A172 (cell line): ENCODE measurements at regions not wholly inside any gene's neighbourhood (a gene's known extent, or its start where the extent isn't known, plus 50 kb on each side); places are given as distances from the start of the nearest gene placed in this dataset.

Experiments
- DNase-seq: peaks from one replicate; pipeline ENCODE4 v3.0.0-alpha.2; 2015; ENCODE audit warnings: low spot score

DNA sequence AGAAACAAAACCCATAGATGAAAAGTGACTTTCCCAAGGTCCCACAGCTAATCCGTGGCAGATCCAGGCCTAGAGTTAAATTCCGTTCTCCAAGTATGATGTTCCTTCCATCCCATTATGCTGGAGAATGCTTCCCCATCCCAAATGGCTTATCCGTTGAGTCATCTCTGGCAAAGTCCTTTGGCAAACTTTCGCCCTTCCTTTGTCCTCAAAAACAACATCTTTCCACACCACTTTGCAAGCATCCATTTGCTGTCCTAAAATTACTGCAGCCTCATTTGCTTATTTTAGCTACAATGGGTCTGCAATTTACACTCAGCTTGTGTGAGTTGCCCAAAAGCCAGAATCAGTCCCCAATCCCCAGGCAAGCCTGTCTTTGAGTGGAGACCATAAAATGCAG lies 304.0 kb upstream of the TLE3 start:
- DNase-seq = no peak

GRCh38 chr15:70400766-70401541 lies 303.2 kb upstream of the TLE3 start:
- DNase-seq = no peak

- DNase-seq = no peak
Measured at GRCh38 chr15:70399204-70399603, 301.5 kb upstream of the TLE3 start.

- no peak for DNase-seq
Measured at GRCh38 chr15:70398694-70399093, 301.0 kb upstream of the TLE3 start.

- DNase-seq = no peak
Measured at GRCh38 chr15:70396807-70397206, 299.1 kb upstream of the TLE3 start.

DNA sequence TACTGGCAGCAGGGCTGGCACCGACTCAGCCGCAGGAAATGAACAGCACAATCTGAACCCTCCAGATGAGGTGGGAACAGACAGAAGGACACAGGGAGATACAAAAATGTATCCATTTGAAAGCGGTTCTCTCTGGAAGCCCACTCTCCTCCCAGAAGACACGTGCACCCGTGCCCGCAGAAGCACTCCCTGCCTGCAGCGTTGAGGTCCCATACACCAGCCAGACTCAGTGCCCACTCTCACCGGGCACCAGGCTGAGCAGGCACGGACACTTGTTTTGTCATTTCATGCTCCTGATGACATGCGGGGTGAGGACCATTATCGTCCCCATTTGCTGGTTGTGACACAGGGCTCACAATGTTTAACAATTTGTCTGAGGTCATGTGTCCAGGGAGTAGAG lies 297.4 kb upstream of the TLE3 start:
- DNase-seq = no peak

DNA sequence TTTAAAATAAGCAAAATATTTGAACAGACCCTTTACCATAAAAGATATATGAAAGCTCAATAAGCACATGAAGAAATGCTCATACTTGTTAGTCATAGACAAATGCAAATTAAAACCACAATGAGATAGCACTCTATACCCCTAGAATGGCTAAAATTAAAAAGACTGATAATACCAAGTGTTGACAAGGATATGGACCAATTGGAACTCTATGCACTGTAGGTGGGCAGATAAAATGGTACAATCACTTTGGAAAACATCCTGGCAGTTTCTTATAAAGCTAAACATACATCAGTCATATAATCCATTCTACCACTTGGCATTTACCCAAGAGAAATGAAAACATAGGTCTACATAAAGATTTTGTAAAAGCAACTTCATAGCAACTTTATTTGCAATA lies 293.0 kb upstream of the TLE3 start:
- DNase-seq = no peak

DNA sequence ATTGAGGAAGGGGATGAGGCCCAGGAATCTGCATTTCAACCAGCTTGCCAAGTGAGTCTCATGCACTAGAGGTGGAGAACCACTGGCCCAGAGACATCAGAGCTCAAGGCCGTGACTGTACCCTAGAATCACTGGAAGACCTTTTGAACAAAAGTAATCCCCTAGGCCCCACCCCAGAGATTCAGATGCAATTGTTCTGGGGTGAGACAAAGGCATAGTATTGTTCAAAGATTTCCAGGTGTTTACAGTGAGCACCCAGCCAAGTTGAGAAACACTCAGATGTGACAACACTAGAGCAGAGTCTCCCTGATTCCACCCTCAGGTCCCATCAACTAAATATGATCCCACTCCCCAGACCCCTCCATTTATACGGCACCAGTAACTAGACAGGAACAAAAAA lies 290.3 kb upstream of the TLE3 start:
- no peak for DNase-seq

- DNase-seq = no peak
Measured at GRCh38 chr15:70387081-70387480, 289.4 kb upstream of the TLE3 start.

- DNase-seq = no peak
Measured at GRCh38 chr15:70385711-70386110, 288.0 kb upstream of the TLE3 start.

GRCh38 chr15:70385052-70385451 lies 287.3 kb upstream of the TLE3 start:
- DNase-seq = no peak

GRCh38 chr15:70383856-70384255 lies 286.1 kb upstream of the TLE3 start:
- no peak for DNase-seq

DNA sequence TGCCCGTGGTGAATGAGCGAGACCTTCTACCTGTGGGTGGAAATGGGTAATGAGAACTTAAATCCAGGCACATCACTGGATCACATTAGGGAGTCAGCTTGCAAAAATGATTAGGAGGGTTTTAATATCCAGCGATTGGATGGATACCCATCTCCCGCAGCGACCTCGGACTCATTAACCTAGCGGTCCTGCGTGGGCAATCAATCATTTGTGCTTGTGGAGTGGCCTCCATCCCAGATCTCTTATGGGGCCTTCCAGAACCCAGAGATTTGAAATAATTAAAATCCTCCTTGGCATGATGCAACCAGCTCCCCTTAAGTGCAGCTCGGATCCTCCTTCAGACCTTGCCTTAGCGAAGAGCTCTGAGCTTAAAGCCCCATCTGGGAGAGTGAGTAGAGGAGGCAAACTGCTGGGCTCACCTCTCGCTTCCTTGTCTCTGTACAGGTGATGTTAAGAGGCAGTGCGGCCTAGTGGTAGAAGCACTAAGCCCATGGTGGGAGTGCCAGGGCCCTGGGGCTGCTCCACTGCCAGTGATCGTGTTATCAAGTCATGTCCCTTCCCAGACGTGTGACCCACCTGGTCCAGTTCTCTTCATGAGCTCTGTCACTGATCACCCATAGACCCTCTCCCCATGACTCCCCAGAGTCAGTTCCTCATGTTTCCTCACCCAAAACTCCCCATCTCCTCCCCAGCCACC lies 285.2 kb upstream of the TLE3 start:
- DNase-seq = no peak

- no peak for DNase-seq
Measured at GRCh38 chr15:70382009-70382749, 284.5 kb upstream of the TLE3 start.

- DNase-seq = no peak
Measured at GRCh38 chr15:70379938-70380883, 282.5 kb upstream of the TLE3 start.

DNA sequence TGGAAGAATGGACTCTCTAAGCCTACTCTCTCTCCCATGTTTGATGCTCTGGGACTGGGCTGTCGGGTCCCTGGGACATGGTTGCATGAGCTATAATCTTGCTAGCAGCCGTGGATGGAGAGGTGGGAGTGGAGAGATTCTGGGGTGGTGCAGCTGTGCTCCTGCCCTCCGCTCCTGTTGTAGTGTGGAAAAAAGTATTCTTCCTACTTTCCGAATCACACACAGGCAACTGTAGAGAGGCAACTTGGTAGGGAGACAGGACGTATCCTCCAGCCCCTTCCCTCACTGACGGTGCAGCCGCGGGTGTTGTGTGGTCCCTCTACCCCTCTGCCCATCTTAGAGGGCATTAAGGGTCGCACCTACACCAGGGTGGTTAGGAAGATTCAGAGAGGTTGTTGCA lies 281.4 kb upstream of the TLE3 start:
- DNase-seq = no peak

- no peak for DNase-seq
Measured at GRCh38 chr15:70378126-70379031, 280.7 kb upstream of the TLE3 start.

GRCh38 chr15:70376929-70377691 lies 279.4 kb upstream of the TLE3 start:
- DNase-seq = no peak

DNA sequence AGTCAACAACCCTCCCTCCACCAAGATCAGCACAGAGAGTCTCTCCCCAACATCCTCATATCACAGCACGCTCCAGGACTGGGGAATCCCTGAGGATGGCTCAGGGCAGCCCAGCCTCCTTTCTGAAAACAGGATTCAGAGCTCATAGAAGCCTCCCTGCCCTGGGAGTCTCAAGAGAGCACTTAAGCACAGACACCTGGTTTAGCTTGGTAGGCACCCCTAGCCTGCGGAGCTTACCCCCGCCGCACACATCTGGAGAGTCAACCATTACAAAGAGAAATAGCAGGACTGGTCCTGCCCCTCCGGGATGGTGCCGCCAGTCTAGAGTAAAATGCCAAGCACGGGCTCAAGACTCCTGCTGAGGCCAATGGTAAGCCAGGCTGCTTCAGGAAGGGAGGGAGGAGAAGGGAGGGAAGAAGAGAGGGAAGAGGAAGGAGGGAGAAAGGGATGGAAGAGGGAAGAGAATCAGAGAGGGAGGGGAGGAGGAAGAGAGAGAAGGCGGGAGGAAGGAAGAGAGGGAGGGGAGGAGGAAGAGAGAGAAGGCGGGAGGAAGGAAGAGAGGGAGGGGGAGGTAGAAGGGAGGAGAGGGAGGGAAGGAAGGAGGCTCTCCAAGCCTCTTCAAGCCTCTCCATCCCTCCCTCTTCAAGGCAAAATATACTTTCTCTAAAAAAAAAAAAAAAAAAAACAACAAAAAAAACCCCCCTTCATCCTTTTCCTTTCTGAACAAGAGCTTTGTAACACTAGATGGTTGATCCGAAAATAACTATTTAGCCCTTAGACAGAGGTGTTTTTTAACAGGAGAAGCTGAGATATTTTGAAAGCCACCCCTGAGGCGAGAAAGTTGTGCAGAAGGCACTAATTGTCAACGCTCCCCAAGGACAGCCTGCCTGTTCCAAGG lies 278.6 kb upstream of the TLE3 start:
- DNase-seq = no peak
